Mammary epithelial cell (primary cell): ENCODE measurements at regions not wholly inside any gene's neighbourhood (a gene's known extent, or its start where the extent isn't known, plus 50 kb on each side); places are given as distances from the start of the nearest gene placed in this dataset.

Experiments
- EZH2 ChIP-seq: IDR thresholded peaks from 2 replicates; pipeline ENCODE4 v1.6.1; 2012; ENCODE audit warnings: low read length, inconsistent platforms, borderline replicate concordance
- TF ChIP-seq, protein P1 (sequence below), 2 donors: IDR thresholded peaks in 1 of 2; conservative IDR thresholded peaks in 1 of 2; 2 replicates each; pipeline ENCODE4 v1.5.1; 2011 to 2012; ENCODE audit warnings: inconsistent platforms in 2 of 2, low read length in 2 of 2, mild to moderate bottlenecking in 2 of 2, control low read depth in 1 of 2, low read depth in 1 of 2; ENCODE audit not compliant: insufficient read depth in 1 of 2; ENCODE audit errors: extremely low read depth in 1 of 2

DNA sequence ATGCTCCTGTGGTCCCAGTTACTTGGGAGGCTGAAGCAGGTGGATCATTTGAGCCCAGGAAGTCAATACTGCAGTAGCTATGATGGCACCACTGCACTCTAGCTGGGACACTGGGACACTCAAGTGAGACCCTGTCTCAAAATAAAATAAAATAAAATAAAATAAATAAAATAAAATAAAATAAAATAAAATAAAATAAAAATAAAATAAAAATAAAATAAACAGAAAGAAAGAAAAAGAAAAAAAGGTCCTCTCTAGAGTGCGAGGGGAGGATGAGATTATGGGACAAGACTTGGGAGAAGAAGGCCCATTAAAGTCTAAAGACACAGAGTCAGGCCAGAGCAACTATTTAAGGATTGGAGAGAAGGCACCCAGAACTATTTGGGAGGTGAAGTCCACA, 172.5 kb downstream of the IER5 start:
- no peak for TF ChIP-seq EZH2
- TF ChIP-seq, protein P1, sequence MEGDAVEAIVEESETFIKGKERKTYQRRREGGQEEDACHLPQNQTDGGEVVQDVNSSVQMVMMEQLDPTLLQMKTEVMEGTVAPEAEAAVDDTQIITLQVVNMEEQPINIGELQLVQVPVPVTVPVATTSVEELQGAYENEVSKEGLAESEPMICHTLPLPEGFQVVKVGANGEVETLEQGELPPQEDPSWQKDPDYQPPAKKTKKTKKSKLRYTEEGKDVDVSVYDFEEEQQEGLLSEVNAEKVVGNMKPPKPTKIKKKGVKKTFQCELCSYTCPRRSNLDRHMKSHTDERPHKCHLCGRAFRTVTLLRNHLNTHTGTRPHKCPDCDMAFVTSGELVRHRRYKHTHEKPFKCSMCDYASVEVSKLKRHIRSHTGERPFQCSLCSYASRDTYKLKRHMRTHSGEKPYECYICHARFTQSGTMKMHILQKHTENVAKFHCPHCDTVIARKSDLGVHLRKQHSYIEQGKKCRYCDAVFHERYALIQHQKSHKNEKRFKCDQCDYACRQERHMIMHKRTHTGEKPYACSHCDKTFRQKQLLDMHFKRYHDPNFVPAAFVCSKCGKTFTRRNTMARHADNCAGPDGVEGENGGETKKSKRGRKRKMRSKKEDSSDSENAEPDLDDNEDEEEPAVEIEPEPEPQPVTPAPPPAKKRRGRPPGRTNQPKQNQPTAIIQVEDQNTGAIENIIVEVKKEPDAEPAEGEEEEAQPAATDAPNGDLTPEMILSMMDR (conservative IDR thresholded peaks at IDR 0.05 in 1 of 2, IDR thresholded peaks at IDR 0.05 in 1 of 2; ENCODE audit: extremely low read depth in 1 of 2, insufficient read depth in 1 of 2, low read depth in 1 of 2, low read length in 2 of 2): no peak
